ENCODE measurements at regions not wholly inside any gene's neighbourhood (a gene's known extent, or its start where the extent isn't known, plus 50 kb on each side); places are given as distances from the start of the nearest gene placed in this dataset.

- no peaks in the 10 kb centered on the region for H4K20me1 ChIP-seq (ENCODE audit: insufficient read depth)
- no peaks in the 10 kb centered on the region for H3K27me3 ChIP-seq (ENCODE audit: insufficient read depth, low read depth, low read length)
- no peaks in the 10 kb centered on the region for H3K9me3 ChIP-seq (ENCODE audit: low read length)
- H3K27ac ChIP-seq (ENCODE audit: low read length), result no peak overlapping the region
- H2AFZ ChIP-seq (ENCODE audit: low read depth, low read length), result no peak overlapping the region
- no peaks in the 10 kb centered on the region for H3K36me3 ChIP-seq (ENCODE audit: insufficient read depth, low read length)
- no peaks in the 10 kb centered on the region for H3K79me2 ChIP-seq (replicated peaks; ENCODE audit: insufficient read depth, low read length)
- H3K9ac ChIP-seq (ENCODE audit: low read length), result no peak overlapping the region
- H3F3A ChIP-seq (ENCODE audit: insufficient read depth, low read length, poor library complexity, severe bottlenecking), result no peaks in the 10 kb centered on the region
- no peak overlapping the region for H3K4me3 ChIP-seq (ENCODE audit: low read length)
- H3K4me2 ChIP-seq (ENCODE audit: low read length), result no peak overlapping the region
- H3K9me2 ChIP-seq (ENCODE audit: insufficient read depth, low read length), result no peaks in the 10 kb centered on the region
- TF ChIP-seq SMC3 (conservative IDR thresholded peaks at IDR 0.05; ENCODE audit: poor library complexity) (no peak), RAD21 (conservative IDR thresholded peaks at IDR 0.05) (no peak), CTCF (IDR thresholded peaks at IDR 0.05; ENCODE audit: poor library complexity, severe bottlenecking) (no peak), TAF1 (IDR thresholded peaks at IDR 0.05; ENCODE audit: low read depth) (no peak), EP300 (conservative IDR thresholded peaks at IDR 0.05; ENCODE audit: poor library complexity, severe bottlenecking) (no peak), REST (IDR thresholded peaks at IDR 0.05; ENCODE audit: borderline replicate concordance) (no peak)
These were observed 107.8 kb upstream of the MTNR1B start for GRCh38 chr11:92861634-92862033.

GRCh38 chr11:92865352-92865751 lies 104.1 kb upstream of the MTNR1B start:
- no peak overlapping the region for H3K4me2 ChIP-seq (ENCODE audit: low read length)
- H4K20me1 ChIP-seq (ENCODE audit: insufficient read depth), result no peaks in the 10 kb centered on the region
- H3K27me3 ChIP-seq (ENCODE audit: insufficient read depth, low read depth, low read length), result no peaks in the 10 kb centered on the region
- H3K79me2 ChIP-seq (replicated peaks; ENCODE audit: insufficient read depth, low read length), result no peaks in the 10 kb centered on the region
- H3K27ac ChIP-seq (ENCODE audit: low read length), result no peak overlapping the region
- no peak overlapping the region for H2AFZ ChIP-seq (ENCODE audit: low read depth, low read length)
- no peaks in the 10 kb centered on the region for H3K9me3 ChIP-seq (ENCODE audit: low read length)
- no peak overlapping the region for H3K9ac ChIP-seq (ENCODE audit: low read length)
- no peaks in the 10 kb centered on the region for H3F3A ChIP-seq (ENCODE audit: insufficient read depth, low read length, poor library complexity, severe bottlenecking)
- no peak overlapping the region for H3K4me3 ChIP-seq (ENCODE audit: low read length)
- peaks cover 9% of the 10 kb centered on the region for H3K36me3 ChIP-seq (ENCODE audit: insufficient read depth, low read length)
- TF ChIP-seq MXI1 (conservative IDR thresholded peaks at IDR 0.05; ENCODE audit: poor library complexity, severe bottlenecking) (no peak), POLR2AphosphoS5 (IDR thresholded peaks at IDR 0.05) (no peak), RAD21 (conservative IDR thresholded peaks at IDR 0.05) (no peak), REST (IDR thresholded peaks at IDR 0.05; ENCODE audit: borderline replicate concordance) (no peak)
- no peaks in the 10 kb centered on the region for H3K9me2 ChIP-seq (ENCODE audit: insufficient read depth, low read length)

All from neural cell (in vitro differentiated cells).